Anterior cingulate cortex (tissue), 58 donors: ENCODE measurements at regions not wholly inside any gene's neighbourhood (a gene's known extent, or its start where the extent isn't known, plus 50 kb on each side); places are given as distances from the start of the nearest gene placed in this dataset.
"Not testable (repeated sequence)": the region's sequence is repeated elsewhere in the genome, so short reads cannot be mapped to it uniquely, and the experiment has no call there.

Source experiments
- DNase-seq, 58 donors: peaks; one replicate each; lab custom pipeline; 2025; lab: John Stamatoyannopoulos, UW

DNA sequence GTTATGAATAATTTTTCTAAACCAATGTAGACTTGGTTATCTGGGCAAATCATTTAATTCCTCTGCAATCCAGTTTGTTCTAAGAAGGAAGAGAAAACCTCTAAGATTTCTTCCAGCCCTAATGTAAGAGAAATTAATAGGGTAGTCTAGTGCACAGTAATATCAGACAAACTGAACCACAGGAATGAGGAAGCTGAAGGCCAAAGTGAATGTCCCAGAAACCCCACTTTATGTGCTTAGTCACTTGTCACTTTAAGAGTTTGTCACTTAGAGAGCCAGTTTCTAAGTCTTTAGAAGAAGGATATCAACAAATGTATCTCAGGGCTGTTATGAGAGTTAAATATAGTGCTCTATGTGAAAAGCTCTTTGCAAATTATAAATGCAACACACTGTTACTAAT is 750.6 kb downstream of the DIAPH3 start:
- DNase-seq, result no peak

GRCh38 chr13:59414006-59414405 is 749.7 kb downstream of the DIAPH3 start:
- no peak for DNase-seq

GRCh38 chr13:59415498-59415897 is 748.2 kb downstream of the DIAPH3 start:
- no peak for DNase-seq

- no peak for DNase-seq
These were observed 747.2 kb downstream of the DIAPH3 start for GRCh38 chr13:59416561-59416960.

DNA sequence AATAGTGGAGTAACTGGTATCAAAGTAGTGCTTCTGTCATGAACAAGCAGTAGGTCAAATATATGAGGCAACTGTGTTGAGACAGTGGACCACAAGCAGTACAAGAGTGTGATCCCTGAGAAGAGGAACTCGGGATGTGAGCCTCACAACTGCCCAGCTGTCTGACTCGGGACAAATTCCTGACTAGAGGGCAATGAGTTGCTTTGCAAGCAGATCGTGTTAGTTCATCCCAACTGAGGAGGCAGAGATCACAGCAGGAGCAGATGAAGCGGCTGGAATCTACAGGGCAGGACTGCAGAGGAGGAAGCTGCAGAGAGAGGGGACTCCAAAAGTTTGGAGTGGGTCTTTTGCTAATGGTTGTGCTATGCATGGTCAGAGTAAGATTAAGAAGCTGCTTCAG is 741.1 kb downstream of the DIAPH3 start:
- no peak for DNase-seq

- no peak for DNase-seq
These were observed 739.9 kb downstream of the DIAPH3 start for GRCh38 chr13:59423708-59424340.

DNA sequence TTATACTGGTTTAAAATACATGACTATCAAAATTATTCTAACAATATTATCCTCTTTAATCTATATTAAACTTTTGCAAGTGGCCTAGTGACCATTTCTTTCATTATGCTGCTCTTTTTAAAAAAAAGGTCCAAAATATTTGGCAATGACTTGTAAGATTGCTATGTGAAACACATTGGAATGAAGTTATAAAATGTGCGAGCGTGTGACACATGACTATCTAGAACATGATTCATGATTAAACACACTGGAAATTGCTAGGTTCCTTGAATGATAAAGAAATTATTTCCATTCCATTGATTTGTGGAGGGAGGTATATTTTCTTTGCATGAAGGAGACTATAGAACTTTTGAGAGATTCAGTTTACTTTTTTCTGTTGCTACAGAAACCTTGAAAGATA is 739.1 kb downstream of the DIAPH3 start:
- DNase-seq, result no peak

- DNase-seq, result no peak
These were observed 738.5 kb downstream of the DIAPH3 start for GRCh38 chr13:59425211-59425741.

GRCh38 chr13:59435024-59435423 is 728.7 kb downstream of the DIAPH3 start:
- no peak for DNase-seq

GRCh38 chr13:59437544-59438301 is 726.0 kb downstream of the DIAPH3 start:
- DNase-seq, result no peak

DNA sequence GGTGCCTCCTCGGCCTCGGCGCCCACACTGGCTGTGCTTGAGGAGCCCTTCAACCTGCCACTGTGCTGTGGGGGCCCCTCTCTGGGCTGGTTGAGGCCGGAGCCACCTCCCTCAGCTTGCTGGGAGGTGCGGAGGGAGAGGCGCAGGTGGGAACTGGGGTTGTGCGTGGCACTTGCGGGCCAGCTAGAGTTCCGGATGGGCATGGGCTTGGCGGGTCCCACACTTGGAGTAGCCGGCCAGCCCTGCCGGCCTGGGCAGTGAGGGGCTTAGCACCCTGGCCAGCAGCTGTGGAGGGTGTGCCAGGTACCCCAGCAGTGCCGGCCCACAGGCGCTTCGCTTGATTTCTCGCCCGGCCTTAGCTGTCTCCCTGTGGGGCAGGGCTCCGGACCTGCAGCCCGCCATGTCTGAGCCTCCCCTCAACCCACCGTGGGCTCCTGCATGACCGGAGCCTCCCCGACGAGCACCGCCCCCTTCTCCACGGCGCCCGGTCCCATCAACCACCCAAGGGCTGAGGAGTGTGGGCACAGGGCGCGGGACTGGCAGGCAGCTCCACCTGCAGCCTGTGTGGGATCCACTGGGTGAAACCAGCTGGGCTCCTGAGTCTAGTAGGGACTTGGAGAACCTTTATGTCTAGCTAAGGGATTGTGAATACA is 723.8 kb downstream of the DIAPH3 start:
- DNase-seq, result no peak

- DNase-seq, result not testable (repeated sequence)
These were observed 722.7 kb downstream of the DIAPH3 start for GRCh38 chr13:59441068-59441467.

GRCh38 chr13:59441596-59442280 is 722.0 kb downstream of the DIAPH3 start:
- no peak for DNase-seq

DNA sequence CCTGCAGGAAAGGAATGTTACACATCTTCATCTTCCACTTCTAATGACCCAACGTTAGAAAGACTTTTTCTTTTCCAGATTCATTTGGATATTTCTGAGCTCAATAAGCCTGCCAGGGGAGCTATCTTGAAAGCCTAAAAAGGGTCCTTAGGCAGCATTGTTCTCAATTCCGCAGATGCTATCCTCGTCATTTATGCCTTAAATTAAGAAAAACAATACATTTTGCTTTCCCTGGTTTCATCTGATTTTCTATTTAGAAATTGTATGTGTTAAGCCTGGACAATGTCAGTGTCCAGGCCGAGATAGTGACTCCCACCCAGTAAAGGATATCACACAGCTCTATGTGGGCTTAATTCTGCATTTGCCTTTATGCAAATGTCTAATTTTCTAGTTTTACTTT is 721.3 kb downstream of the DIAPH3 start:
- no peak for DNase-seq

DNA sequence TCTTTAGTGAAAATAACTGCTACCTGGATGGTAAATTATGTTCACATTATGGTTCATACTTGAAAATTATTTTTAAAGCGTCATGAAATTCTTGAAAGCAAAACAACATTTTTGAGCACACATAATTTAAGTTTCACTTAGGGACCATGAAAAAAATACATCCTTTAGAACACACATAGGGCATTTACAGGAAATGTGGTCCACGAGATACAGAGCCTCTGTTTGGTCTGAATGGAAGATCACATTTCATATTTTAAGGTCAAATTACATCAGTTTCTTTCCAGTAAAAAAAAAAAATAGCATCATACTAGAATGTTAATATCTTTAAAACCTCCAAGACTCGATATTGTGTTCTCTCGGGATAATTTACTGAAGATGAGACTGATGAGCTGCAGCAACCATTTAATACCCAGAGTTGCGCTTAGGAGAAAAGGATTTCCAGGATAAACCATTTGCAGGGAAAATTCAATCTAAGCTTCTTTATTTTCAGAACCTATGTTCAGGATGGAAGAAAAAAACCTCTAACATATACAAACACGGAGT is 720.7 kb downstream of the DIAPH3 start:
- no peak for DNase-seq

DNA sequence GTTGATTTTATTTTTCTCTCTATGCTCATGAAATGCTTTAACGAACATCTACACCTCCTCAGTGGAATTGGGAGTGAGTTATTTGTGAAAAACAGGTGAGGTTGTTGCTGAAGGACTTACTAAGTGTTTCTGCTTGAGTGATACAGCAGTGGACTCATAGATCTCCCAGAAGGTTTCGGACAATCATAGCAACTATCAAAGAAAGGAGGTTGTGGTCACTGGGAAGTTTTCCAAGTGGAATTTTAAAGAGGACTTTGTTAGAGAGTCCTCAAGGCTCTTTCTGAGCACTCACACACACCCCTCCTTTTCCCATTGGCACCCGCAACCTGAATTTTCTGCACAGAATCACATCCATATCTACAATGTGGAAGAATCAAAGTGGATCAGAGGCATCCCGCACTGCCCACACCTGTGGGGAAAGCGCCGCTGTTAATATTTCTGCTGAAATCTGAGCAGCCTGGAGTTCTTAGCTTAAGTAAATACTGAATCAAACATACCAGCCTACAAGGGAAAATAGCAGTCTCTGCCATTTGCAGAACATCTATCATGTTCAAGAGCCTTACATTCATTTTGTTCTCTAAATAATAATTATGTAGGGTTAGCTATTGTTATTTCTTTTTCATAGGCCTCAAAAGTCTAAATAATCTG is 719.4 kb downstream of the DIAPH3 start:
- DNase-seq, result no peak

DNA sequence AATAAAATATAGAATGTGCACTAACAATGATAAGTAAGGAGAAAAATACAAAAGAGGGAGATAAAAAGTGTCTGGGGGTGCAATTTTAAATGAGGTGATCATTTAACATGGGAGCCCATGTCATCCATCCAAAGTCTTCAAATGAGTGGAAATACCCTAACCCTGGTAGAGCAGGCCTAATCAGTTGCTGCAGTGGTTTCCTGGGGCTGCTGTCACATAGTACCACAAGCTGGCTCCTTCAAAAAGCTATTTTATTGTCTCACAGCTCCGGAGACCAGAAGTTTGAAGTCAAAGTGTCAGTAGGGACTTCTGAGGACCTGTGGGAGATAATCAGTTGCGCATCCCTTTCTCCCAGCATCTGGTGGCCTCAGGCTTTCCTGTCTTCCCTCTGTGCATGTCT is 717.9 kb downstream of the DIAPH3 start:
- no peak for DNase-seq

GRCh38 chr13:59446391-59446790 is 717.3 kb downstream of the DIAPH3 start:
- DNase-seq, result no peak

DNA sequence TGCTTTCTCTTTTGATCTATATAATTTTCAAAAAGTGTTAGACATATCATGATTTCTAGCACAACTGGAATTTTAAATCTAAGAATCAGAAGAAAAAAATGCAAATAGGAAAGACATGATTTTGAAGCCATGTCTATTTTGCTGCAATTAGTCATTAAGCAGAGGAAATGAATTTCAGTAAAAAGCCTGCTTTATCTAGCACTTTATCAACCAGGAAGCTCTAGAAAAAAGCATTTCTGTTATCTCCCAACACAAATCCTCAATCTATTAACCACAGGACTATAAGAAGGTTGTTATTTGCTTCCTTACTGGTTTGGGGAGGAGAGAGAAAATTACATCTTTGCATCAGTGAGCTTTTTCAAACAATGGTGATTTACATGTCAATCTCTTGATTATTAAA is 716.7 kb downstream of the DIAPH3 start:
- DNase-seq, result no peak
